Large intestine (tissue), 3 donors: ENCODE measurements at regions not wholly inside any gene's neighbourhood (a gene's known extent, or its start where the extent isn't known, plus 50 kb on each side); places are given as distances from the start of the nearest gene placed in this dataset.

Source experiments
- DNase-seq, 2 donors: peaks; one replicate each; pipeline versions ENCODE4 v3.0.0 to v3.0.0-alpha.2; 2013
- H3K27ac ChIP-seq: one replicate; pipeline ENCODE4 v1.5.1; 2013; ENCODE audit warnings: low read length
- H3K27me3 ChIP-seq: 2 replicates; pipeline ENCODE4 v1.6.1; 2013; ENCODE audit warnings: low read length; ENCODE audit not compliant: control insufficient read depth, insufficient read depth
- H3K36me3 ChIP-seq: 2 replicates; pipeline ENCODE4 v1.6.1; 2013; ENCODE audit warnings: low read length; ENCODE audit not compliant: control insufficient read depth, insufficient read depth
- H3K4me1 ChIP-seq: one replicate; pipeline ENCODE4 v1.6.1; 2013; ENCODE audit warnings: low read length; ENCODE audit not compliant: control insufficient read depth, insufficient read depth
- H3K4me3 ChIP-seq: one replicate; pipeline ENCODE4 v1.5.1; 2013; ENCODE audit warnings: low read length
- H3K9me3 ChIP-seq: one replicate; pipeline ENCODE4 v1.6.1; 2013; ENCODE audit warnings: mild to moderate bottlenecking, low read depth, low read length, moderate library complexity; ENCODE audit not compliant: control insufficient read depth
- WGBS: methylation state at CpG from one replicate; pipeline ENCODE4 v1.1.5; 2013; ENCODE audit warnings: low lambda C conversion rate; ENCODE audit not compliant: insufficient coverage; 5-methylcytosine and 5-hydroxymethylcytosine counted together

DNA sequence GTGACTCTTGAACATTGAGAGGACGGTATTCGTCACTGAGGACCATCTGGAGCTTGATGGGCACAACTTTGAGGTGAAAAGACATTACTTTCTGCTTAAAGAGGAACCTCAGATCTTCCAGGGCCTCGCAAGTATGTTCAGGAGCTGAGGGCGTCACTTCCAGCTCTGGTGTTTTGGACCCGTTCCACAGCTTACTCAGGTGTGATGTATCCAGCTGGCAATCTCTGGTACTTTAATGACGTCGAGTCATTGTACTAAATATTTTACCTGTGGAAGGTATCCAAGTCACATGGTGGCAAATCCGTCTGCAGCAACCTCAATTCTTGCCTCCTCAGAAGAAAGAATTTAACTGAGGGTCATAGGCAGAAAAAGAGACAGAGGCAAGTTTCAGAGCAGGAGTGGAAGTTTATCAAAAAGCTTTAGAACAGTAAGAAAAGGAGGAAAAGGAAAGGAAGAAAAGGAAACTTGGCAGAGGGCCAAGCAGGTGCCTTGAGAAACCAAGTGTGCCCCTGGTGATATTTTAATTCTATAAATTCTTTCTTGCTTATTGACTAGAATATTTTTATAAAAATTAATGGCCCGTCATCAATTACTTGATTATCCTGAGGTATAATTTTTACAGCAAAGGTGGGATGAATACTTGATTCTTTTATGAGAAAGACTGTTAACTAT lies 250.6 kb downstream of the AEBP2 start:
- 95% methylated on average over 4 of the region's 9 CpGs for WGBS
- Histone ChIP-seq H3K27me3 (no peaks in the 10 kb centered on the region), H3K36me3 (no peaks in the 10 kb centered on the region), H3K4me3 (no peak overlapping the region), H3K4me1 (no peaks in the 10 kb centered on the region), H3K9me3 (no peaks in the 10 kb centered on the region), H3K27ac (no peak overlapping the region)
- DNase-seq, result no peak

DNA sequence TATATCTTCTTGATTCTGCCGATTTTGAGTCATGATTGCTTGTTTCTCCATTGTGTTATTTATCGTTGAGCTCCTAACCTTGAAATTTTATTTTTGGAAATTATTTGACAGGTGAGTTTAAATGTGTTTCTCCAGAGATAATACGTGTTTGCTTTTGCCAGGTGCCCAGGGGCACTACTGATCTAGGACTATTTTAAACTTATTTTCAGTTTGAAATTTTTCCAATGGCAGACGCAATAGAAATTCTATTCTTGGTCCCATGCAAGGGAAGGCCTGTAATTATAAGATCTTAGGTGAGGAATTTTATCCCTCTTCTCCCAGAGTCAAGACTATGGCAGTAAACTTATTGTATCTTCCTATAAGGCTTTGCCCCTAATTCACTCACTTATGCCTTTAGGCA lies 252.8 kb downstream of the AEBP2 start:
- Histone ChIP-seq H3K36me3 (no peaks in the 10 kb centered on the region), H3K27me3 (no peaks in the 10 kb centered on the region), H3K4me3 (no peak overlapping the region), H3K27ac (no peak overlapping the region), H3K4me1 (no peaks in the 10 kb centered on the region), H3K9me3 (no peaks in the 10 kb centered on the region)
- 75% methylated on average over 1 of the region's 4 CpGs for WGBS
- DNase-seq, result no peak

DNA sequence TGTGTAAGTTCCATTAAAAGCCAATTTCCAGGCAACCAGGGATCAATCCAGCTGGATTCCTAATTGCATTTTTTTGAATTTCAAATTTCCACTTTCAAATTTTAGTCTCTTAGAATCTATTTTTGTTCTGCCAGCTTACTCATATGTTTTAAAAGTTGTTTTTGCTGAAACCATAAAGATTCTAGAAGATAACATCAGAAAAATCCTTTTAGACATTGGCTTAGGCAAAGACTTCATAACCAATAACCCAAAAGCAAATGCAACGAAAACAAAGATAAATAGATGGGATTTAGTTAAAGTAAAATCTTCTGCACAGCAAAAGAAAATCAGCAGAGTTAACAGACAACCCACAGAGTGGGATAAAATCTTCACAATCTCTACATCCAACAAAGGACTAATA lies 253.3 kb downstream of the AEBP2 start:
- 100% methylated on average over 1 of the region's 1 CpG for WGBS
- no peaks in the 10 kb centered on the region for H3K36me3 ChIP-seq
- no peaks in the 10 kb centered on the region for H3K27me3 ChIP-seq
- H3K4me1 ChIP-seq, result no peaks in the 10 kb centered on the region
- H3K27ac ChIP-seq, result no peak overlapping the region
- no peaks in the 10 kb centered on the region for H3K9me3 ChIP-seq
- no peak overlapping the region for H3K4me3 ChIP-seq
- no peak for DNase-seq

DNA sequence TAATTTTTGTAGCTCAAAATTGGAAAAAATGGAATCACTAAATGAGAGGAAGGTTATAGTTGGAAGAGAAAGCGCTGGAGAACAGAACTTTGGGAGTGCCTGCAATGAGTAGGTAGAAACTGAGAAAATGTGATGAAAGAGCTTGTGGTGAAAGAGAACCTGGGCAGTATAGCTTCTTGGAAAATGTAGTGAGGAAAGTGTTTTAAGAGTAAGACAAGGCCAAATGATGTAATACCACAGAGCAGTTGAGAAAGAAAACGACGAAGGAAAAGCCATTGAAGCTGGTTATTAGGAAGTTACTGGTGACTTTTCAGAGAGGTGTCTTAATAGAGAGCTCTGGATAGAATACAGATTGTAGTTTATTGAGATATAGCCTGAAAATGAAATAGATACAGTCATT lies 255.3 kb downstream of the AEBP2 start:
- no peaks in the 10 kb centered on the region for H3K27me3 ChIP-seq
- no peak overlapping the region for H3K27ac ChIP-seq
- no peak overlapping the region for H3K4me3 ChIP-seq
- DNase-seq, result no peak
- WGBS, result 85% methylated on average over 3 of the region's 3 CpGs
- no peaks in the 10 kb centered on the region for H3K36me3 ChIP-seq
- no peaks in the 10 kb centered on the region for H3K9me3 ChIP-seq
- no peaks in the 10 kb centered on the region for H3K4me1 ChIP-seq

DNA sequence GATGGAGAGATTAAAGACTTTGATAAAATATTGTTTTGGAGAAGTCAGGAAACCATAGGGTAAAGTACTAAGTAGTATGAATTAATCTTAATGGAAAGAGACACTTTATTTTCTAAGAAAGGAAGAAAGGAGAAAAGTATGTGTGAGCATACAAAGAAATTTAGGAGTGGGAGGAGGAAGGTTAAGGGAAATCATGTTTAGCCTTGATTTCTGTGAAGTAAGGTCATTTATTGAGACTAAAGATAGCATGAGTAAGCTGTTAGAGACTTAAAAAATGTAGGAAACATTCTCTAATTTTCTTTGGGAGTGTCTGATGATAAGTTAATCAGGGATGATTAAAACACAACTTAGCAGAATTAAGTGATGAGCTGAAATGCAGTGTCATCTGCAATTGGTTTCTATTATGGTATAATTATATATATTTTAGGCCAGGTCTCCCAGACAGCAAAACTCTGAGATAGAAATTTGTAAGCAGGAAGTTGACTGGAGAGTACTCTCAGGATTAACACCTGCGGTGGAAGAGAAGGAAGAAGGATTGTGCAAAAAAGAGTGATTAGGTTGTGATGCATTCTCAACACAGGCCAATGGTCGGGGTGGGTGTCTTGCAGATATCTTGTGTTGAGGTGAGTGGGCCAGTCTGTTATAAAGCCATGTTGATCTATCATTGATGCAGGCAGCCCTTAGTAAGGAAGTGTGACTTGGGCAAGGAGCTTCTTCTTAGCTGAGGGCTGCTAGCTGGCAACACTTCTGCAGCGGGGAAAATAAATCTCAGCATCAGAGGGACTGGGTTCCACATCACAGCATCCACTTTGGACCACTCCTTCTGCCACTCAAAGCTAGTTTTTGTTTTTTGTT lies 256.2 kb downstream of the AEBP2 start:
- Histone ChIP-seq H3K4me3 (no peak overlapping the region), H3K27ac (no peak overlapping the region), H3K27me3 (no peaks in the 10 kb centered on the region), H3K9me3 (peaks cover 4% of the 10 kb centered on the region), H3K36me3 (no peaks in the 10 kb centered on the region), H3K4me1 (no peaks in the 10 kb centered on the region)
- DNase-seq, result no peak
- 100% methylated on average over 2 of the region's 3 CpGs for WGBS

DNA sequence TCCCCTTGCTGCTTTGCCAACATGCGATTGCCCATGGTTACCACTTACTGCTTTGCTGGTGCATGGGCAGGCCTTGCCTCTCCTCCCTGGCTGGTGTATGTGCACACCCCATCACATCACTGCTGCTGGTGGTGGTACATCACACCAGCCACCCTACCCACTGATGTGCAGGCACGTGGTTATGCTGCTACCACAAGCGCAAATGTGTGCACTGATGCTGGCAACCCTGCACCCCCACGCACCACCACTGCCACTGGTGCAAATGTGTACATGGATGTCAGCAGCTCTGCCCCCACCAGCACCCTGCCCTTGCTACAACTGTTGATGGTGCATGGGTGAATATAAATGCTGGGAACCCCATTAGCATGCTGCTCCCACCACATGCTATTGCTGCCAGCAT lies 261.7 kb downstream of the AEBP2 start:
- Histone ChIP-seq H3K4me3 (no peak overlapping the region), H3K4me1 (no peaks in the 10 kb centered on the region), H3K27ac (no peak overlapping the region), H3K9me3 (peaks cover 6% of the 10 kb centered on the region), H3K27me3 (no peaks in the 10 kb centered on the region), H3K36me3 (no peaks in the 10 kb centered on the region)
- WGBS, result no CpG with 5 or more reads among the region's 4 CpGs
- no peak for DNase-seq

DNA sequence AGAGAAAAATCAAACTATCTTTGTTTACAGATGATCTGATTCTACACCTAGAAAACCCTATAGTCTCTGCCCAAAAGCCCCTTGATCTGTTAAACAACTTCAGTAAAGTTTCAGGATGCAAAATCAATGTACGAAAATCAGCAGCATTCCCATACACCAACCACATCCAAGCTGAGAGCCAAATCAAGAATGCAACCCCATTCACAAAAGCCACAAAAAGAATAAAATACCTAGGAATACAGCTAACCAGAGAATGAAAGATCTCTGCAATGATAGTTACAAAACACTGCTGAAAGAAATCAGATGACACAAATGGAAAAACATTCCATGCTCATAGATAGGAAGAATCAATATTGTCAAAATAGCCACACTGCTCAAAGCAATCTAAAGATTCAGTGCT lies 265.7 kb downstream of the AEBP2 start:
- no peak overlapping the region for H3K4me3 ChIP-seq
- H3K27ac ChIP-seq, result no peak overlapping the region
- no peaks in the 10 kb centered on the region for H3K36me3 ChIP-seq
- WGBS, result no CpG with 5 or more reads among the region's 1 CpG
- no peaks in the 10 kb centered on the region for H3K27me3 ChIP-seq
- DNase-seq, result no peak
- H3K9me3 ChIP-seq, result peaks cover 6% of the 10 kb centered on the region
- no peaks in the 10 kb centered on the region for H3K4me1 ChIP-seq

DNA sequence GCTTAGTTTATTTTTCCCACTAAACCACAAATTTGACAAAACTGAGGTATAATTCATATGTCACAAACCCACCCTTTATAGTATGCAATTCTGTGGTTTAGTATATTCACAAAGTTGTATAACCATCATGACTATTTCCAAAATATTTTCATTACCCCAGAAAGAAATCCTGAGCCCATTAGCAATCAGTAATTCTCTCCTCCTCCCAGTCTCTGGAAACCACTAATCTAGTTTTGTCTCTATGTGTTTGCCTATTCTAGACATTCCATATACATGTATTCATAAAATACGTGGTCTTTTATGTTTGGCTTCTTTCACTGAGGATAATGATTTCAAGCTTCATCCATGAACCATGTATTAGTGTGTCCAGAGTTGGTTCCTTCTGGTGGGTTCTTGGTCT lies 267.6 kb downstream of the AEBP2 start:
- Histone ChIP-seq H3K4me1 (no peaks in the 10 kb centered on the region), H3K36me3 (no peaks in the 10 kb centered on the region), H3K9me3 (no peaks in the 10 kb centered on the region), H3K27ac (no peak overlapping the region), H3K27me3 (no peaks in the 10 kb centered on the region), H3K4me3 (no peak overlapping the region)
- DNase-seq, result no peak
- no CpG with 5 or more reads among the region's 1 CpG for WGBS

DNA sequence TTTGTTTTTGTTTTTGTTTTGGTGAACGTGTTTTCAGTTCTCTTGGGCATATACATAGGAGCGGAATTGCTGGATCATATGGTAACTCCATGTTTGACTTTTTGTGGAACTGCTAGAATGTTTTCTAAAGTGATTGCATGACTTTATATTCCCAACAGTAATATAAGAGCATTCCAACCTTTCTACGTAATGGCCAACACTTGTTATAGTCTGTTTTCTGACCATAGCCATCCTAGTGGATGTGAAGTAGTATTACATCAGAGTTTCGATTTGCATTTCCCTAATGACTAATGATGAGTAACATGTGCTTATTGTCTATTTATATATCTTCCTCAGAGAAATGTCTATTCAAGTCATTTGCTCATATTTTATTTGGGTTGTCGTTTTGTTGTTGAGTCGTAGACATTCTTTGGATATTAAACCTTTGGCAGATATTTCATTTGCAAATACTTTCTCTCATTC lies 268.7 kb downstream of the AEBP2 start:
- Histone ChIP-seq H3K36me3 (no peaks in the 10 kb centered on the region), H3K9me3 (no peaks in the 10 kb centered on the region), H3K27me3 (no peaks in the 10 kb centered on the region), H3K4me1 (no peaks in the 10 kb centered on the region), H3K27ac (no peak overlapping the region), H3K4me3 (no peak overlapping the region)
- no peak for DNase-seq
- WGBS, result 100% methylated on average over 1 of the region's 6 CpGs

DNA sequence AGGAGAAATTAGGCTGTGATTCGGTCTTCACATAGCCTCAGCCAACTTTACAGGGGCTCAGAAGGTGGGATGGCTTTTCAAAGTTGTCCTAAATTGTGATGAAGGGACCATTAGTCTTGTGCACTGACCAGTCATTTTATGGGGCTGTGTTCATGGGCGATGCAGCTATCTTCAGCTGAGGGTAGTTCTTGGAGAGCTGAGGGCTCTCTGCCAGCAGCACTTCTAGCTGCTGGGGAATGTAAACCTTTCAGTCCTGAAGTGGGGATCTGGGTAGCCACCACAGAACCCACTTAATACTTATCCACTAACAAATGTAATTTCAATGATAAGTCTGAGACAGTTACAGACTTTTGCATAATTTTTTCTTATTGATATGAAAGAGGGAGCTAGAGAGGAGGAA lies 270.6 kb downstream of the AEBP2 start:
- Histone ChIP-seq H3K4me3 (no peak overlapping the region), H3K36me3 (no peaks in the 10 kb centered on the region), H3K4me1 (no peaks in the 10 kb centered on the region), H3K27me3 (no peaks in the 10 kb centered on the region), H3K27ac (no peak overlapping the region), H3K9me3 (no peaks in the 10 kb centered on the region)
- no peak for DNase-seq
- whole genome bisulfite sequencing, result no CpG with 5 or more reads among the region's 2 CpGs
